ENCODE measurements at regions not wholly inside any gene's neighbourhood (a gene's known extent, or its start where the extent isn't known, plus 50 kb on each side); places are given as distances from the start of the nearest gene placed in this dataset.
"Not testable (repeated sequence)": the region's sequence is repeated elsewhere in the genome, so short reads cannot be mapped to it uniquely, and the experiment has no call there.

- in situ Hi-C loops (cut with MboI; ENCODE audit: low sequenced_read_pairs in 4 of 4) (no loop called here), intact Hi-C loops (cut with DNase I; ENCODE audit: low total_unique reads) (no loop called here)
- no peak for ATAC-seq
Measured at GRCh38 chr11:14587258-14587657, 56.3 kb upstream of the PDE3B start.

GRCh38 chr11:14588681-14589080 is 54.9 kb upstream of the PDE3B start:
- Histone ChIP-seq H3K4me1 (no peaks in the 10 kb centered on the region), H3K27ac (no peak overlapping the region), H3K4me3 (no peak overlapping the region), H3K36me3 (no peaks in the 10 kb centered on the region), H3K9me3 (no peaks in the 10 kb centered on the region), H3K27me3 (no peaks in the 10 kb centered on the region)
- intact Hi-C loops (cut with DNase I; ENCODE audit: low total_unique reads) (no loop called here), in situ Hi-C loops (cut with MboI; ENCODE audit: low sequenced_read_pairs in 4 of 4) (no loop called here)
- ATAC-seq (no peak), DNase-seq (no peak)
- no peak for TF ChIP-seq POLR2A (IDR thresholded peaks at IDR 0.05)
- TF ChIP-seq CTCF (IDR thresholded peaks at IDR 0.05 in 4 of 5, conservative IDR thresholded peaks at IDR 0.05 in 1 of 5) = no peak

More at GRCh38 chr11:14587258-14587657, 56.3 kb upstream of the PDE3B start:
- no peak for DNase-seq
- no peaks in the 10 kb centered on the region for H3K27me3 ChIP-seq
- no peaks in the 10 kb centered on the region for H3K9me3 ChIP-seq
- H3K4me1 ChIP-seq = no peaks in the 10 kb centered on the region
- TF ChIP-seq POLR2A (IDR thresholded peaks at IDR 0.05) = no peak
- TF ChIP-seq CTCF (IDR thresholded peaks at IDR 0.05 in 4 of 5, conservative IDR thresholded peaks at IDR 0.05 in 1 of 5) = no peak
- H3K36me3 ChIP-seq = no peaks in the 10 kb centered on the region
- H3K27ac ChIP-seq = no peak overlapping the region
- no peak overlapping the region for H3K4me3 ChIP-seq

- H3K27me3 ChIP-seq = no peaks in the 10 kb centered on the region
- no peaks in the 10 kb centered on the region for H3K4me1 ChIP-seq
Measured at GRCh38 chr11:14589421-14589820, 54.2 kb upstream of the PDE3B start.

GRCh38 chr11:14591046-14591445 is 52.6 kb upstream of the PDE3B start:
- H3K27ac ChIP-seq; H3K4me3 ChIP-seq; H3K27me3 ChIP-seq; DNase-seq; H3K4me1 ChIP-seq; in situ Hi-C loops (cut with MboI; ENCODE audit: low sequenced_read_pairs in 4 of 4); intact Hi-C loops (cut with DNase I; ENCODE audit: low total_unique reads); H3K36me3 ChIP-seq; ATAC-seq; H3K9me3 ChIP-seq: not testable (repeated sequence)

More at GRCh38 chr11:14589421-14589820, 54.2 kb upstream of the PDE3B start:
- ATAC-seq = no peak
- Histone ChIP-seq H3K9me3 (no peaks in the 10 kb centered on the region), H3K4me3 (no peak overlapping the region), H3K36me3 (no peaks in the 10 kb centered on the region), H3K27ac (no peak overlapping the region)
- in situ Hi-C loops (cut with MboI; ENCODE audit: low sequenced_read_pairs in 4 of 4) = no loop called here
- TF ChIP-seq POLR2A (IDR thresholded peaks at IDR 0.05) (no peak), CTCF (IDR thresholded peaks at IDR 0.05 in 4 of 5, conservative IDR thresholded peaks at IDR 0.05 in 1 of 5) (no peak)
- intact Hi-C loops (cut with DNase I; ENCODE audit: low total_unique reads) = no loop called here
- no peak for DNase-seq

- H3K27ac ChIP-seq = no peak overlapping the region
- ATAC-seq (no peak), DNase-seq (no peak)
- TF ChIP-seq CTCF (IDR thresholded peaks at IDR 0.05 in 4 of 5, conservative IDR thresholded peaks at IDR 0.05 in 1 of 5) = no peak
- no peak for TF ChIP-seq POLR2A (IDR thresholded peaks at IDR 0.05)
- H3K4me1 ChIP-seq = no peaks in the 10 kb centered on the region
- no peaks in the 10 kb centered on the region for H3K36me3 ChIP-seq
- in situ Hi-C loops (cut with MboI; ENCODE audit: low sequenced_read_pairs in 4 of 4) (no loop called here), intact Hi-C loops (cut with DNase I; ENCODE audit: low total_unique reads) (no loop called here)
- H3K27me3 ChIP-seq = no peaks in the 10 kb centered on the region
- no peak overlapping the region for H3K4me3 ChIP-seq
- no peaks in the 10 kb centered on the region for H3K9me3 ChIP-seq
Measured at GRCh38 chr11:14593671-14594070, 49.9 kb upstream of the PDE3B start.
